PC-3 (cell line): ENCODE measurements at regions not wholly inside any gene's neighbourhood (a gene's known extent, or its start where the extent isn't known, plus 50 kb on each side); places are given as distances from the start of the nearest gene placed in this dataset.

ENCODE experiments used
- ATAC-seq: fragments of 200-7000 bp; cut with Tn5 transposase; 2 replicates; pipeline ENCODE4 v1.9.1; 2020; ENCODE audit warnings: mild to moderate bottlenecking, moderate library complexity
- BruUV-seq: library from RNA; stranded (reverse); fragments of 400-500 nt; replicated peaks from 2 replicates; lab custom pipeline; 2021; lab: Mats Ljungman, UMichigan
- CTCF ChIA-PET: fragments of 300-600 bp; sonication (Branson Sonifier 250); formaldehyde crosslinking; loops from one replicate; lab custom pipeline; 2022; ENCODE audit warnings: antibody characterized with exemption; lab: Charles Lee
- POLR2A ChIA-PET: fragments of 300-600 bp; sonication (Branson Sonifier 250); formaldehyde crosslinking; loops from one replicate; lab custom pipeline; 2022; ENCODE audit warnings: antibody characterized with exemption; ENCODE audit not compliant: unreplicated experiment; lab: Charles Lee
- DNase-seq: peaks from one replicate; pipeline ENCODE4 v3.0.0-alpha.2; 2015
- H2AFZ ChIP-seq: fragments of 300-600 bp; sonication (generic); 2 replicates; pipeline ENCODE4 v1.6.0; 2016; ENCODE audit warnings: antibody characterized with exemption, low read length
- H3F3A ChIP-seq: fragments of 300-600 bp; sonication (generic); one replicate; pipeline ENCODE4 v1.6.0; 2017; ENCODE audit warnings: antibody characterized with exemption, low read length, control low read depth, mild to moderate bottlenecking; ENCODE audit not compliant: unreplicated experiment
- H3K27ac ChIP-seq: fragments of 300-600 bp; sonication (generic); 2 replicates; pipeline ENCODE4 v1.5.1; 2016; ENCODE audit warnings: mild to moderate bottlenecking, low read length
- H3K27me3 ChIP-seq: fragments of 300-600 bp; sonication (generic); 2 replicates; pipeline ENCODE4 v1.6.1; 2016; ENCODE audit warnings: low read length, mixed read lengths
- H3K36me3 ChIP-seq: fragments of 300-600 bp; sonication (generic); 2 replicates; pipeline ENCODE4 v1.6.1; 2016; ENCODE audit warnings: low read depth, mixed run types, low read length, mixed read lengths
- H3K4me1 ChIP-seq: fragments of 300-600 bp; sonication (generic); 2 replicates; pipeline ENCODE4 v1.5.1; 2016; ENCODE audit warnings: low read length; ENCODE audit not compliant: insufficient read depth
- H3K4me2 ChIP-seq: fragments of 300-600 bp; sonication (generic); 2 replicates; pipeline ENCODE4 v1.6.0; 2016; ENCODE audit warnings: low read length
- H3K4me3 ChIP-seq: fragments of 300-600 bp; sonication (generic); 2 replicates; pipeline ENCODE4 v1.5.1; 2016; ENCODE audit warnings: mild to moderate bottlenecking, low read length, mixed read lengths
- H3K79me2 ChIP-seq: fragments of 300-600 bp; sonication (generic); 2 replicates; pipeline ENCODE4 v1.6.1; 2017; ENCODE audit warnings: low read length, mixed read lengths
- H3K9ac ChIP-seq: fragments of 300-600 bp; sonication (generic); 2 replicates; pipeline ENCODE4 v1.6.0; 2016; ENCODE audit warnings: mild to moderate bottlenecking, low read length
- H3K9me2 ChIP-seq: fragments of 300-600 bp; sonication (generic); replicated peaks from 2 replicates; pipeline ENCODE4 v1.6.1; 2016; ENCODE audit warnings: mixed run types, low read length, mixed read lengths
- H3K9me3 ChIP-seq: fragments of 300-600 bp; sonication (generic); 2 replicates; pipeline ENCODE4 v1.6.1; 2016; ENCODE audit warnings: low read length, mixed read lengths
- H4K20me1 ChIP-seq: fragments of 300-600 bp; sonication (generic); 2 replicates; pipeline ENCODE4 v1.6.1; 2016; ENCODE audit warnings: low read length, mixed read lengths
- EZH2 ChIP-seq: fragments of 300-600 bp; sonication (generic); IDR thresholded peaks from one replicate; pipeline ENCODE4 v1.6.1; 2017; ENCODE audit warnings: antibody characterized with exemption, mild to moderate bottlenecking, low read length; ENCODE audit not compliant: unreplicated experiment
- EZH2phosphoT487 ChIP-seq: fragments of 300-600 bp; sonication (generic); IDR thresholded peaks from 2 replicates; pipeline ENCODE4 v1.6.1; 2018; ENCODE audit warnings: mild to moderate bottlenecking, antibody characterized with exemption, low read length, borderline replicate concordance
- intact Hi-C: fragments of 100-400 bp; cut with micrococcal nuclease; formaldehyde crosslinking; loops from 2 replicates; pipeline ENCODE4 v1.9.0; 2023
- TF ChIP-seq, protein P1 (sequence below): fragments of 300-600 bp; sonication (generic); conservative IDR thresholded peaks from 2 replicates; pipeline ENCODE4 v1.5.1; 2017; ENCODE audit warnings: antibody characterized with exemption, low read depth, mild to moderate bottlenecking, low read length

DNA sequence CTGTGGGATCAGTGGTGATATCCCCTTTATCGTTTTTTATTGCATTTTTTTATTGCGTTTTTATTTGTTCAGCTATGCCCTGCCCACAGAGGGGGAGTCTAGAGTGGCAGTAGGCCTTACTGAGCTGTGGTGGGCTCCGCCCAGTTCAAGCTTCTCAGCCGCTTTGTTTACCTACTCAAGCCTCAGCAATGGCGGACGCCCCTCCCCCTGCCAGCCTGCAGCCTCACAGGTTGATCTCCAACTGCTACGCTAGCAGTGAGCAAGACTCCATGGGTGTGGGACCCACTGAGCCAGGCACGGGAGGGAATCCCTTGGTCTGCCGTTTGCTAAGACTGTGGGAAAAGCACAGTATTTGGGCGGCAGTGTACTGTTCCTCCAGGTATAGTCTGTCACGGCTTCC is 500.6 kb upstream of the MCTP2 start:
- BruUV-seq: no TSS peak
- Histone ChIP-seq H4K20me1 (no peaks in the 10 kb centered on the region), H3K4me2 (no peak overlapping the region), H3K27ac (no peak overlapping the region), H3K4me3 (no peak overlapping the region), H3K4me1 (no peaks in the 10 kb centered on the region), H3K9ac (no peak overlapping the region), H2AFZ (no peak overlapping the region), H3K27me3 (no peaks in the 10 kb centered on the region), H3K36me3 (no peaks in the 10 kb centered on the region), H3F3A (no peaks in the 10 kb centered on the region), H3K9me2 (no peaks in the 10 kb centered on the region), H3K9me3 (peaks cover 7% of the 10 kb centered on the region; the same call in 1 of the 2 replicates), H3K79me2 (no peaks in the 10 kb centered on the region)
- ATAC-seq: no peak
- no peak for DNase-seq
- TF ChIP-seq EZH2phosphoT487 (no peak), EZH2 (no peak)
- TF ChIP-seq, protein P1, sequence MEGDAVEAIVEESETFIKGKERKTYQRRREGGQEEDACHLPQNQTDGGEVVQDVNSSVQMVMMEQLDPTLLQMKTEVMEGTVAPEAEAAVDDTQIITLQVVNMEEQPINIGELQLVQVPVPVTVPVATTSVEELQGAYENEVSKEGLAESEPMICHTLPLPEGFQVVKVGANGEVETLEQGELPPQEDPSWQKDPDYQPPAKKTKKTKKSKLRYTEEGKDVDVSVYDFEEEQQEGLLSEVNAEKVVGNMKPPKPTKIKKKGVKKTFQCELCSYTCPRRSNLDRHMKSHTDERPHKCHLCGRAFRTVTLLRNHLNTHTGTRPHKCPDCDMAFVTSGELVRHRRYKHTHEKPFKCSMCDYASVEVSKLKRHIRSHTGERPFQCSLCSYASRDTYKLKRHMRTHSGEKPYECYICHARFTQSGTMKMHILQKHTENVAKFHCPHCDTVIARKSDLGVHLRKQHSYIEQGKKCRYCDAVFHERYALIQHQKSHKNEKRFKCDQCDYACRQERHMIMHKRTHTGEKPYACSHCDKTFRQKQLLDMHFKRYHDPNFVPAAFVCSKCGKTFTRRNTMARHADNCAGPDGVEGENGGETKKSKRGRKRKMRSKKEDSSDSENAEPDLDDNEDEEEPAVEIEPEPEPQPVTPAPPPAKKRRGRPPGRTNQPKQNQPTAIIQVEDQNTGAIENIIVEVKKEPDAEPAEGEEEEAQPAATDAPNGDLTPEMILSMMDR: no peak
- CTCF ChIA-PET: no interaction called here
- intact Hi-C loops: no loop called here
- POLR2A ChIA-PET: no interaction called here

DNA sequence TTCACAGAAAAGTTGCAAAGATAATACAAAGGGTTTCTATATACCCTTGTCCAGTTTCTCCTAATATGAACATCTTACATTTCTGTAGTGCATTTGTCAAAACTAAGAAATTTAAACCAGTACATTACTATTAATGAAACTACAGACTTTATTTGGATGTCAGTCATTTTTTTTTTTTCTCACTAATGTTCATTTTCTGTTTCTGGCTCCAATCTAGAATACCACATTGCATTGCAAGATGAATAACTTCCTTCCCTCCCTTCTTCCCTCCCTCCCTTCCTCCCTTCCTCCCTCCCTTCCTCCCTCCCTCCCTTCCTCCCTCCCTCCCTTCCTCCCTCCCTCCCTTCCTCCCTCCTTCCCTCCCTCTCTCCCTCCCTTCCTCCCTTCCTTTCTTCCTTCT is 509.2 kb upstream of the MCTP2 start:
- ATAC-seq (no peak), DNase-seq (no peak)
- TF ChIP-seq, protein P1: no peak
- no peak for TF ChIP-seq EZH2phosphoT487
- no peak for TF ChIP-seq EZH2
- H3K36me3 ChIP-seq: no peaks in the 10 kb centered on the region
- ChIA-PET CTCF (no interaction called here), POLR2A (no interaction called here)
- H3K27ac ChIP-seq: no peak overlapping the region
- intact Hi-C loops: no loop called here
- no peak overlapping the region for H2AFZ ChIP-seq
- no peaks in the 10 kb centered on the region for H4K20me1 ChIP-seq
- H3K9ac ChIP-seq: no peak overlapping the region
- H3K79me2 ChIP-seq: no peaks in the 10 kb centered on the region
- BruUV-seq: no TSS peak
- H3K4me3 ChIP-seq: no peak overlapping the region
- no peaks in the 10 kb centered on the region for H3K9me3 ChIP-seq
- H3K9me2 ChIP-seq: no peaks in the 10 kb centered on the region
- no peaks in the 10 kb centered on the region for H3F3A ChIP-seq
- H3K4me2 ChIP-seq: no peak overlapping the region
- H3K4me1 ChIP-seq: no peaks in the 10 kb centered on the region
- no peaks in the 10 kb centered on the region for H3K27me3 ChIP-seq

DNA sequence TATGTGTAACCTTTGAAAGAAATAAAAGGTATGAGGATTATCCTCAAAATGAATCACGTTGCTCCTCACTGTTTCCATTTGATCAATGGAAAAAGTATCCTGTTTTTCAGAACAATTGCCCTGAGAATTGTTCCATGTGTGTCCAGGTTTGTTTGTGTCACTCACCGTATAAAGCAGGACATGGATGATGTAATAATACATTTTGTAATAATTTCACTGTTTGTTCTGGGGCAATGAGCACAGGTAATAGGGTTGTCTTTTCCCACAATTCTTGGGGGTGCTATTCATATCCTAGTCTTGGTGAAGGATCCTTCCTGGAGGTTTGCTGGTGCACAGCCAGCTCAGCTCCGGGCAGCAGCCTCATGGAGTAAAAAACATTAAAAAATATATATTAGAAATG is 510.8 kb upstream of the MCTP2 start:
- Histone ChIP-seq H3K4me2 (no peak overlapping the region), H4K20me1 (no peaks in the 10 kb centered on the region), H3K9me2 (no peaks in the 10 kb centered on the region), H3K4me1 (no peaks in the 10 kb centered on the region), H3K9ac (no peak overlapping the region), H3K79me2 (no peaks in the 10 kb centered on the region), H3K9me3 (no peaks in the 10 kb centered on the region), H3K36me3 (no peaks in the 10 kb centered on the region), H3K27me3 (no peaks in the 10 kb centered on the region), H2AFZ (no peak overlapping the region), H3F3A (no peaks in the 10 kb centered on the region), H3K4me3 (no peak overlapping the region), H3K27ac (no peak overlapping the region)
- CTCF ChIA-PET: no interaction called here
- BruUV-seq: no TSS peak
- no peak for ATAC-seq
- DNase-seq: no peak
- POLR2A ChIA-PET: no interaction called here
- TF ChIP-seq EZH2phosphoT487 (no peak), EZH2 (no peak)
- TF ChIP-seq, protein P1: no peak
- intact Hi-C loops: no loop called here
